HepG2 (cell line): ENCODE measurements at regions not wholly inside any gene's neighbourhood (a gene's known extent, or its start where the extent isn't known, plus 50 kb on each side); places are given as distances from the start of the nearest gene placed in this dataset.
"Not testable (repeated sequence)": the region's sequence is repeated elsewhere in the genome, so short reads cannot be mapped to it uniquely, and the experiment has no call there.

Experiments
- ATAC-seq: fragments of 200-7000 bp; cut with Tn5 transposase; 3 replicates; pipeline ENCODE4 v1.9.1; 2020; ENCODE audit warnings: mild to moderate bottlenecking, moderate library complexity
- BruUV-seq: library from RNA; stranded (reverse); fragments of 400-500 nt; replicated peaks from 2 replicates; lab custom pipeline; 2021; lab: Mats Ljungman, UMichigan
- CTCF ChIA-PET: fragments of 300-600 bp; formaldehyde crosslinking; extraction: SDS; loops from one replicate; lab custom pipeline; 2021; ENCODE audit warnings: low total read pairs, inconsistent platforms, low intra/inter-chr PET ratio; lab: Yijun Ruan, JAX
- POLR2A ChIA-PET: fragments of 350-600 bp; sonication (Branson Sonifier 250); formaldehyde crosslinking; loops from one replicate; lab custom pipeline; 2020; ENCODE audit warnings: antibody characterized with exemption, inconsistent platforms; lab: Yijun Ruan, JAX
- DNase-seq: peaks from one replicate; pipeline ENCODE4 v3.0.0-alpha.2; 2015; ENCODE audit warnings: low spot score
- FAIRE-seq: peaks from 3 replicates; lab custom pipeline; 2011; peaks lifted over from hg19 to GRCh38; lab: Jason Lieb, UNC
- H2AFZ ChIP-seq: one replicate; pipeline ENCODE4 v1.6.1; 2011; ENCODE audit warnings: low read length, inconsistent platforms
- H3K27ac ChIP-seq: fragments of 300-600 bp; 3 replicates; pipeline ENCODE4 v1.8.0; 2011; ENCODE audit warnings: mixed run types, mild to moderate bottlenecking, mixed read lengths, low read length, inconsistent platforms; ENCODE audit not compliant: insufficient read depth; ENCODE audit errors: extremely low read length
- H3K27me3 ChIP-seq, 2 experiments: fragments of 200-600 bp in 1 of 2; 2 replicates in 1 of 2; 3 replicates in 1 of 2; pipeline versions ENCODE4 v1.6.0 to v1.8.0; 2011; ENCODE audit warnings: low read length in 2 of 2, mild to moderate bottlenecking in 2 of 2, moderate library complexity in 2 of 2, inconsistent platforms in 1 of 2; ENCODE audit not compliant: insufficient read depth in 2 of 2, control insufficient read depth in 1 of 2
- H3K36me3 ChIP-seq, 2 experiments: fragments of 200-600 bp in 1 of 2; replicated peaks in 1 of 2; 2 replicates in 1 of 2; 3 replicates in 1 of 2; pipeline versions ENCODE4 v1.5.1 to v1.8.0; 2011; ENCODE audit warnings: low read length in 2 of 2, inconsistent platforms in 1 of 2; ENCODE audit not compliant: insufficient read depth in 2 of 2, control insufficient read depth in 1 of 2
- H3K4me1 ChIP-seq: 2 replicates; pipeline ENCODE4 v1.5.1; 2012; ENCODE audit warnings: low read length, inconsistent platforms; ENCODE audit not compliant: insufficient read depth
- H3K4me2 ChIP-seq: 2 replicates; pipeline ENCODE4 v1.6.0; 2011; ENCODE audit warnings: low read depth, low read length, inconsistent platforms
- H3K4me3 ChIP-seq, 3 experiments: fragments of 200-600 bp in 1 of 3; sonication (generic), shearing (Covaris generic) in 1 of 3; replicated peaks in 1 of 3; 2 replicates each; pipeline ENCODE4 v1.5.1; 2011 to 2016; ENCODE audit warnings: low read length in 3 of 3, inconsistent platforms in 2 of 3, low read depth in 2 of 3, mild to moderate bottlenecking in 2 of 3, control low read depth in 1 of 3, mixed read lengths in 1 of 3; ENCODE audit not compliant: insufficient read depth in 1 of 3
- H3K79me2 ChIP-seq: one replicate; pipeline ENCODE4 v1.6.1; 2011; ENCODE audit warnings: low read length, inconsistent platforms; ENCODE audit not compliant: insufficient read depth
- H3K9ac ChIP-seq: 2 replicates; pipeline ENCODE4 v1.6.0; 2011; ENCODE audit warnings: mild to moderate bottlenecking, low read depth, low read length, inconsistent platforms; ENCODE audit not compliant: insufficient read depth
- H3K9me3 ChIP-seq: 2 replicates; pipeline ENCODE4 v1.5.1; 2012; ENCODE audit warnings: mild to moderate bottlenecking, low read length
- H4K20me1 ChIP-seq: 2 replicates; pipeline ENCODE4 v1.6.0; 2011; ENCODE audit warnings: inconsistent platforms, mild to moderate bottlenecking, low read length, moderate library complexity; ENCODE audit not compliant: insufficient read depth
- BCL3 ChIP-seq: sonication (generic); formaldehyde crosslinking; IDR thresholded peaks from 2 replicates; pipeline ENCODE4 v1.5.1; 2020; ENCODE audit warnings: mild to moderate bottlenecking, missing genetic modification reagents, moderate library complexity
- GMEB1 ChIP-seq: sonication (generic); formaldehyde crosslinking; IDR thresholded peaks from 2 replicates; pipeline ENCODE4 v1.5.1; 2020; ENCODE audit warnings: missing genetic modification reagents, mild to moderate bottlenecking, borderline replicate concordance
- MAFF ChIP-seq: IDR thresholded peaks from 2 replicates; pipeline ENCODE4 v1.6.1; 2011; ENCODE audit warnings: low read depth, low read length, improper control_type of control experiment
- MNT ChIP-seq: fragments of 450-650 bp; IDR thresholded peaks from 2 replicates; pipeline ENCODE4 v1.6.1; 2016
- SMAD3 ChIP-seq: sonication (generic); formaldehyde crosslinking; IDR thresholded peaks from 2 replicates; pipeline ENCODE4 v1.4.0; 2020; ENCODE audit warnings: missing genetic modification reagents
- THAP7 ChIP-seq: sonication (generic); formaldehyde crosslinking; IDR thresholded peaks from 2 replicates; pipeline ENCODE4 v1.8.1; 2023; ENCODE audit warnings: mild to moderate bottlenecking, missing genetic modification reagents
- ZFP91 ChIP-seq: sonication (generic); formaldehyde crosslinking; IDR thresholded peaks from 2 replicates; pipeline ENCODE4 v1.9.0; 2022; ENCODE audit warnings: missing genetic modification reagents, mild to moderate bottlenecking, borderline replicate concordance
- ZMYM2 ChIP-seq: sonication (generic); formaldehyde crosslinking; IDR thresholded peaks from 2 replicates; pipeline ENCODE4 v1.8.0; 2022; ENCODE audit warnings: mild to moderate bottlenecking, missing genetic modification reagents
- ZNF777 ChIP-seq: sonication (generic); formaldehyde crosslinking; IDR thresholded peaks from 2 replicates; pipeline ENCODE4 v1.4.0; 2020; ENCODE audit warnings: missing genetic modification reagents
- WGBS: methylation state at CpG from one replicate; pipeline ENCODE4 v1.1.6; 2017; ENCODE audit warnings: low lambda C conversion rate; 5-methylcytosine and 5-hydroxymethylcytosine counted together
- in situ Hi-C: cut with HindIII; loops from 2 replicates; pipeline ENCODE4 v1.10.0; 2017; ENCODE audit warnings: low pct_unique_long_range_greater_than_20kb; ENCODE audit not compliant: extremely low pct_ligation_motif_present
- intact Hi-C: fragments of 100-400 bp; cut with micrococcal nuclease; formaldehyde crosslinking; loops from one replicate; pipeline ENCODE4 v1.10.0; 2022; ENCODE audit not compliant: unreplicated experiment

GRCh38 chr3:109702252-109702651 lies 364.9 kb upstream of the DPPA4 start (continued):
- no peak for TF ChIP-seq THAP7 (CRISPR knock-in tag)
- TF ChIP-seq, all 625 proteins: peak for 0

GRCh38 chr3:109702976-109703375 lies 365.6 kb upstream of the DPPA4 start:
- WGBS = 3% methylated on average over 2 of the region's 2 CpGs
- CTCF ChIA-PET = no interaction called here
- no peak for TF ChIP-seq BCL3 (CRISPR knock-in tag)
- no peak for TF ChIP-seq ZNF777 (CRISPR knock-in tag)
- TF ChIP-seq ZMYM2 = no peak
- no peak for TF ChIP-seq SMAD3 (CRISPR knock-in tag)
- TF ChIP-seq ZFP91 (CRISPR knock-in tag) = no peak
- no peak for TF ChIP-seq MNT
- no peak for TF ChIP-seq GMEB1
- no peak for TF ChIP-seq MAFF
- H3K36me3 ChIP-seq = no peaks in the 10 kb centered on the region
- no peak overlapping the region for H3K4me3 ChIP-seq
- peaks cover 15% of the 10 kb centered on the region for H3K9me3 ChIP-seq
- no peak for FAIRE-seq
- H3K79me2 ChIP-seq = no peaks in the 10 kb centered on the region
- H4K20me1 ChIP-seq = no peaks in the 10 kb centered on the region
- POLR2A ChIA-PET = no interaction called here
- no peaks in the 10 kb centered on the region for H3K27me3 ChIP-seq
- intact Hi-C loops (no loop called here), in situ Hi-C loops (no loop called here)
- no peak overlapping the region for H3K9ac ChIP-seq
- no TSS peak for BruUV-seq
- H3K27ac ChIP-seq = no peak overlapping the region
- H3K4me2 ChIP-seq = no peak overlapping the region
- DNase-seq = no peak
- no peak for ATAC-seq
- H2AFZ ChIP-seq = no peak overlapping the region
- H3K4me1 ChIP-seq = no peaks in the 10 kb centered on the region

- H2AFZ ChIP-seq, CTCF ChIA-PET, FAIRE-seq, BruUV-seq, H3K27ac ChIP-seq, H4K20me1 ChIP-seq, H3K27me3 ChIP-seq, H3K79me2 ChIP-seq, in situ Hi-C loops, DNase-seq, ATAC-seq, H3K4me1 ChIP-seq, POLR2A ChIA-PET, intact Hi-C loops, H3K4me3 ChIP-seq, H3K36me3 ChIP-seq, H3K4me2 ChIP-seq, H3K9ac ChIP-seq: not testable (repeated sequence)
- 29% methylated on average over 1 of the region's 1 CpG for WGBS
- H3K9me3 ChIP-seq = peaks cover 15% of the 10 kb centered on the region
Observed at GRCh38 chr3:109705133-109705532, 367.8 kb upstream of the DPPA4 start.
